Activated gamma-delta T cell treated with anti-CD3 and anti-CD28 coated beads, Interleukin-2, amount 50 U/mL, for 16 hours (primary cell): ENCODE measurements at regions not wholly inside any gene's neighbourhood (a gene's known extent, or its start where the extent isn't known, plus 50 kb on each side); places are given as distances from the start of the nearest gene placed in this dataset.
"Not testable (repeated sequence)": the region's sequence is repeated elsewhere in the genome, so short reads cannot be mapped to it uniquely, and the experiment has no call there.

ENCODE experiments used
- DNase-seq: peaks from one replicate; pipeline ENCODE4 v3.0.0-alpha.2; 2020; ENCODE audit warnings: low read depth

- DNase-seq: no peak
Observed at GRCh38 chr22:47923011-47923427, 1160.6 kb downstream of the TBC1D22A start.

- DNase-seq: no peak
Observed at GRCh38 chr22:47921906-47922305, 1159.5 kb downstream of the TBC1D22A start.

- no peak for DNase-seq
Observed at GRCh38 chr22:47920380-47920959, 1158.0 kb downstream of the TBC1D22A start.

- DNase-seq: no peak
Observed at GRCh38 chr22:47919893-47920292, 1157.4 kb downstream of the TBC1D22A start.

- DNase-seq: no peak
Observed at GRCh38 chr22:47919001-47919441, 1156.6 kb downstream of the TBC1D22A start.

GRCh38 chr22:47918276-47918921, 1155.9 kb downstream of the TBC1D22A start:
- peak; percentile 48 for DNase-seq

GRCh38 chr22:47914481-47915097, 1152.1 kb downstream of the TBC1D22A start:
- no peak for DNase-seq

- DNase-seq: no peak
Observed at GRCh38 chr22:47902646-47903180, 1140.3 kb downstream of the TBC1D22A start.

GRCh38 chr22:47901911-47902310, 1139.5 kb downstream of the TBC1D22A start:
- DNase-seq: no peak

GRCh38 chr22:47899894-47900293, 1137.4 kb downstream of the TBC1D22A start:
- no peak for DNase-seq

- no peak for DNase-seq
Observed at GRCh38 chr22:47898946-47899345, 1136.5 kb downstream of the TBC1D22A start.

GRCh38 chr22:47891609-47892008, 1129.2 kb downstream of the TBC1D22A start:
- no peak for DNase-seq

- no peak for DNase-seq
Observed at GRCh38 chr22:47888817-47889216, 1126.4 kb downstream of the TBC1D22A start.

- DNase-seq: no peak
Observed at GRCh38 chr22:47884775-47885174, 1122.3 kb downstream of the TBC1D22A start.

- no peak for DNase-seq
Observed at GRCh38 chr22:47884200-47884599, 1121.8 kb downstream of the TBC1D22A start.

GRCh38 chr22:47883757-47884156, 1121.3 kb downstream of the TBC1D22A start:
- no peak for DNase-seq

GRCh38 chr22:47879346-47879745, 1116.9 kb downstream of the TBC1D22A start:
- DNase-seq: no peak

GRCh38 chr22:47878460-47878859, 1116.0 kb downstream of the TBC1D22A start:
- no peak for DNase-seq

- DNase-seq: no peak
Observed at GRCh38 chr22:47872761-47873535, 1110.5 kb downstream of the TBC1D22A start.

- no peak for DNase-seq
Observed at GRCh38 chr22:47865626-47866025, 1103.2 kb downstream of the TBC1D22A start.

GRCh38 chr22:47862394-47862793, 1099.9 kb downstream of the TBC1D22A start:
- DNase-seq: no peak

GRCh38 chr22:47860907-47861306, 1098.5 kb downstream of the TBC1D22A start:
- DNase-seq: not testable (repeated sequence)
